DND-41 (cell line): ENCODE measurements at regions not wholly inside any gene's neighbourhood (a gene's known extent, or its start where the extent isn't known, plus 50 kb on each side); places are given as distances from the start of the nearest gene placed in this dataset.

Experiments used
- ATAC-seq: fragments of 200-7000 bp; cut with Tn5 transposase; 3 replicates; pipeline ENCODE4 v1.9.1; 2021; ENCODE audit warnings: low read depth; ENCODE audit not compliant: insufficient read depth
- DNase-seq: peaks from one replicate; pipeline ENCODE4 v3.0.0-alpha.2; 2020
- H2AFZ ChIP-seq: 2 replicates; pipeline ENCODE4 v1.6.0; 2012; ENCODE audit warnings: low read depth, low read length
- H3K27ac ChIP-seq: 2 replicates; pipeline ENCODE4 v1.5.1; 2012; ENCODE audit warnings: low read length, inconsistent platforms
- H3K27me3 ChIP-seq: fragments of 200-600 bp; sonication (generic); 2 replicates; pipeline ENCODE4 v1.6.0; 2012; ENCODE audit warnings: low read length, mild to moderate bottlenecking, inconsistent platforms; ENCODE audit not compliant: insufficient read depth, poor library complexity
- H3K36me3 ChIP-seq: 2 replicates; pipeline ENCODE4 v1.5.1; 2012; ENCODE audit warnings: low read length, inconsistent platforms; ENCODE audit not compliant: insufficient read depth
- H3K4me1 ChIP-seq: 2 replicates; pipeline ENCODE4 v1.5.1; 2012; ENCODE audit warnings: mild to moderate bottlenecking, low read length; ENCODE audit not compliant: insufficient read depth
- H3K4me2 ChIP-seq: 2 replicates; pipeline ENCODE4 v1.6.0; 2012; ENCODE audit warnings: mild to moderate bottlenecking, moderate library complexity, low read length, inconsistent platforms; ENCODE audit not compliant: insufficient read depth
- H3K4me3 ChIP-seq, 2 experiments: fragments of 200-600 bp in 1 of 2; shearing (Covaris generic) in 1 of 2; 2 replicates each; pipeline ENCODE4 v1.5.1; 2012 to 2016; ENCODE audit warnings: inconsistent platforms in 2 of 2, low read length in 2 of 2, mild to moderate bottlenecking in 2 of 2, low read depth in 1 of 2, moderate library complexity in 1 of 2
- H3K79me2 ChIP-seq: 2 replicates; pipeline ENCODE4 v1.6.0; 2012; ENCODE audit warnings: low read length, inconsistent platforms; ENCODE audit not compliant: insufficient read depth
- H3K9ac ChIP-seq: 2 replicates; pipeline ENCODE4 v1.6.0; 2012; ENCODE audit warnings: low read depth, mild to moderate bottlenecking, inconsistent platforms, low read length, moderate library complexity
- H3K9me3 ChIP-seq: 2 replicates; pipeline ENCODE4 v1.5.1; 2012; ENCODE audit warnings: low read length, moderate library complexity, mild to moderate bottlenecking, inconsistent platforms; ENCODE audit not compliant: insufficient read depth, severe bottlenecking
- H4K20me1 ChIP-seq: 2 replicates; pipeline ENCODE4 v1.6.0; 2012; ENCODE audit warnings: low read length; ENCODE audit not compliant: insufficient read depth
- EZH2 ChIP-seq: IDR thresholded peaks from 3 replicates; pipeline ENCODE4 v1.6.1; 2012; ENCODE audit warnings: borderline replicate concordance, low read depth, mild to moderate bottlenecking, moderate library complexity, low read length, inconsistent platforms; ENCODE audit not compliant: severe bottlenecking
- TF ChIP-seq, protein P1 (sequence below): IDR thresholded peaks from 2 replicates; pipeline ENCODE4 v1.5.1; 2012; ENCODE audit warnings: borderline replicate concordance, low read length, moderate library complexity, mild to moderate bottlenecking; ENCODE audit not compliant: poor library complexity, severe bottlenecking; ENCODE audit errors: extremely low read depth

DNA sequence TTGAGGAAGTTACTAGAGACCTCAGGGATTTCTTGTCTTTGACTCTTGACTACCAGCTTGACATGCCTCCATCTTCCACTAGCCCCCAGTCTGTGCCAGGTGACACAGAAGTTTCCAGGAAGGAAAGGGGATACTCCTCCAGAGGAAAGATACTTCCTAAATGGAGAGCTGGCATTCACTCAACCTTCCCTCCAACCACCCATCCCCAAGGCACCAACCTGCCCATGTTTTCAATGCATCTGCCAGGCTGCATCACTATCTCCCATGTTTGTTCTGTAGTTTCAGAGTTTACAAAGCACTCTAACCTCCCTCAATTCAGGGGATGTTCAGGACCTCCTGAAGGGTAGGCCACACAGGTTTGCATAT is 198.4 kb upstream of the LPP start:
- no peak overlapping the region for H3K27ac ChIP-seq
- no peak overlapping the region for H2AFZ ChIP-seq
- no peaks in the 10 kb centered on the region for H4K20me1 ChIP-seq
- no peaks in the 10 kb centered on the region for H3K79me2 ChIP-seq
- no peak for TF ChIP-seq EZH2
- TF ChIP-seq, protein P1, sequence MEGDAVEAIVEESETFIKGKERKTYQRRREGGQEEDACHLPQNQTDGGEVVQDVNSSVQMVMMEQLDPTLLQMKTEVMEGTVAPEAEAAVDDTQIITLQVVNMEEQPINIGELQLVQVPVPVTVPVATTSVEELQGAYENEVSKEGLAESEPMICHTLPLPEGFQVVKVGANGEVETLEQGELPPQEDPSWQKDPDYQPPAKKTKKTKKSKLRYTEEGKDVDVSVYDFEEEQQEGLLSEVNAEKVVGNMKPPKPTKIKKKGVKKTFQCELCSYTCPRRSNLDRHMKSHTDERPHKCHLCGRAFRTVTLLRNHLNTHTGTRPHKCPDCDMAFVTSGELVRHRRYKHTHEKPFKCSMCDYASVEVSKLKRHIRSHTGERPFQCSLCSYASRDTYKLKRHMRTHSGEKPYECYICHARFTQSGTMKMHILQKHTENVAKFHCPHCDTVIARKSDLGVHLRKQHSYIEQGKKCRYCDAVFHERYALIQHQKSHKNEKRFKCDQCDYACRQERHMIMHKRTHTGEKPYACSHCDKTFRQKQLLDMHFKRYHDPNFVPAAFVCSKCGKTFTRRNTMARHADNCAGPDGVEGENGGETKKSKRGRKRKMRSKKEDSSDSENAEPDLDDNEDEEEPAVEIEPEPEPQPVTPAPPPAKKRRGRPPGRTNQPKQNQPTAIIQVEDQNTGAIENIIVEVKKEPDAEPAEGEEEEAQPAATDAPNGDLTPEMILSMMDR = no peak
- H3K4me2 ChIP-seq = no peak overlapping the region
- no peaks in the 10 kb centered on the region for H3K9me3 ChIP-seq
- H3K27me3 ChIP-seq = no peaks in the 10 kb centered on the region
- no peaks in the 10 kb centered on the region for H3K36me3 ChIP-seq
- H3K9ac ChIP-seq = no peak overlapping the region
- ATAC-seq (no peak), DNase-seq (no peak)
- H3K4me3 ChIP-seq = no peak overlapping the region
- H3K4me1 ChIP-seq = peaks cover 25% of the 10 kb centered on the region

DNA sequence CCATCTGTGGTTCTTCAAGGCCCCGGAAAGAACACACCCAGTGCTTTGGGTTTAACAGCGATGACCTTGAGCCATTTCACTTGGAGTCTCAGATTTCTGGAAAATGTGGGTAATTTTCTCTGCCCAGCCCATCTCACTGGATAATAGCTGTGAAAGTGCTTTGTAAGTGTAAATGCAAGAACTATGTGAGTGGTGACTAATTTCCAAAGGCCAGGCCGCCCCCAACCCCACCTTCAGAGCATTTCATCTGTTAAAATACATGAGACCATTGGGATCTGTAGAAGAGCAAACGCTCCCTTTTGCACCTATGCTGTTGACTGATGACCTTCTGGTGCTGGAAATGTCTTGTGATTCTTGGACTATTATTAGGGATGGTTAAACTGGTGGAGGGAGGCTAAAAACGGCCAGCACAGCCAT is 196.8 kb upstream of the LPP start:
- H4K20me1 ChIP-seq = no peaks in the 10 kb centered on the region
- peak overlapping the region; percentile 23; the same call in 1 of the 2 replicates for H3K27ac ChIP-seq
- H3K36me3 ChIP-seq = no peaks in the 10 kb centered on the region
- H3K9ac ChIP-seq = no peak overlapping the region
- TF ChIP-seq, protein P1 = no peak
- TF ChIP-seq EZH2 = no peak
- DNase-seq (no peak), ATAC-seq (no peak)
- peaks cover 34% of the 10 kb centered on the region for H3K4me1 ChIP-seq
- no peaks in the 10 kb centered on the region for H3K27me3 ChIP-seq
- no peak overlapping the region for H3K4me3 ChIP-seq
- H3K4me2 ChIP-seq = no peak overlapping the region
- no peaks in the 10 kb centered on the region for H3K9me3 ChIP-seq
- H2AFZ ChIP-seq = no peak overlapping the region
- H3K79me2 ChIP-seq = no peaks in the 10 kb centered on the region

DNA sequence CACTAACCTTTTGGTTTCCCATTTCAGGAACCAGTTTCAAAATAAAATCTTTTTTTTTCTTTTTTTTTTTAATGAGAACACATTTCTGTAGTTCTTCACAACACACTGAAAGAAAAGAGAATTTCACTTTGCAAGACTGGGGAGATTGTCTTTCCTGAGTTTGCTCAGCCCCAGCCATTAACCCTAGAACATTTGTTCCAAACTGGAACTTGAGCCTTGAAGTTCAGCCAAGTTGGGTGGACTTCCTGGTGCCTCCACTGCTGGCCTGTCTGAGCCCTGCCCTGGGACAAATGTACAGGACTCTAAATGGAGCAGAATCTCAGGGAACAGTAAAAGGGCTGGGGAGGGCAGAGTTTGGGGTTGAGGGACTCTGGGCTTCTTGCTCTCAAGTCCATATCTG is 196.4 kb upstream of the LPP start:
- TF ChIP-seq EZH2 = no peak
- TF ChIP-seq, protein P1 = no peak
- no peaks in the 10 kb centered on the region for H4K20me1 ChIP-seq
- no peak overlapping the region for H3K4me3 ChIP-seq
- peaks cover 38% of the 10 kb centered on the region for H3K4me1 ChIP-seq
- H2AFZ ChIP-seq = no peak overlapping the region
- DNase-seq (no peak), ATAC-seq (no peak)
- no peaks in the 10 kb centered on the region for H3K79me2 ChIP-seq
- H3K9me3 ChIP-seq = no peaks in the 10 kb centered on the region
- H3K27ac ChIP-seq = peak overlapping the region; percentile 98
- H3K4me2 ChIP-seq = no peak overlapping the region
- no peaks in the 10 kb centered on the region for H3K27me3 ChIP-seq
- no peaks in the 10 kb centered on the region for H3K36me3 ChIP-seq
- H3K9ac ChIP-seq = no peak overlapping the region
